ENCODE measurements at regions not wholly inside any gene's neighbourhood (a gene's known extent, or its start where the extent isn't known, plus 50 kb on each side); places are given as distances from the start of the nearest gene placed in this dataset.

DNA sequence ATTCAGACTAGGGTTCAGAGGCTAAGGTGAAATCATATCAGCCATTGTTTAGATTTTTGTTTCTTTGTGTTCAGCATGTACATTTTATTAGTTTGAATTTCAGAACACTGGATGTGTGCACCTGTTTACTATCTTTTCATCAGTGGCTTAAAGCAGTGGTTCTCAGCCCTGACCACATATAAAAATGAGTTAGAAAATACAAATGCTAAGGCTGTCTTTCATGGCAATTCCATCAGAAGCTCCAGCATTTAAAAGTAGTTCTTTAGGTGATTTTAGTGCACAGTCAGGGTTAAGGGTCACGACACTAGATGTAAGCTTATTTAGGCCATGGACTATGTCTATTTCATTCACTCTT, 213.5 kb downstream of the NECTIN3 start:
- no peak overlapping the region for H2AFZ ChIP-seq (ENCODE audit: low read length)
- no peak for TF ChIP-seq EZH2 (optimal IDR thresholded peaks at IDR 0.05; ENCODE audit: low read depth, low read length)
- no peak for TF ChIP-seq EZH2phosphoT487 (IDR thresholded peaks at IDR 0.05; ENCODE audit: low read length)
- TF ChIP-seq, protein P1, sequence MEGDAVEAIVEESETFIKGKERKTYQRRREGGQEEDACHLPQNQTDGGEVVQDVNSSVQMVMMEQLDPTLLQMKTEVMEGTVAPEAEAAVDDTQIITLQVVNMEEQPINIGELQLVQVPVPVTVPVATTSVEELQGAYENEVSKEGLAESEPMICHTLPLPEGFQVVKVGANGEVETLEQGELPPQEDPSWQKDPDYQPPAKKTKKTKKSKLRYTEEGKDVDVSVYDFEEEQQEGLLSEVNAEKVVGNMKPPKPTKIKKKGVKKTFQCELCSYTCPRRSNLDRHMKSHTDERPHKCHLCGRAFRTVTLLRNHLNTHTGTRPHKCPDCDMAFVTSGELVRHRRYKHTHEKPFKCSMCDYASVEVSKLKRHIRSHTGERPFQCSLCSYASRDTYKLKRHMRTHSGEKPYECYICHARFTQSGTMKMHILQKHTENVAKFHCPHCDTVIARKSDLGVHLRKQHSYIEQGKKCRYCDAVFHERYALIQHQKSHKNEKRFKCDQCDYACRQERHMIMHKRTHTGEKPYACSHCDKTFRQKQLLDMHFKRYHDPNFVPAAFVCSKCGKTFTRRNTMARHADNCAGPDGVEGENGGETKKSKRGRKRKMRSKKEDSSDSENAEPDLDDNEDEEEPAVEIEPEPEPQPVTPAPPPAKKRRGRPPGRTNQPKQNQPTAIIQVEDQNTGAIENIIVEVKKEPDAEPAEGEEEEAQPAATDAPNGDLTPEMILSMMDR (IDR thresholded peaks at IDR 0.05; ENCODE audit: low read length) = no peak

DNA sequence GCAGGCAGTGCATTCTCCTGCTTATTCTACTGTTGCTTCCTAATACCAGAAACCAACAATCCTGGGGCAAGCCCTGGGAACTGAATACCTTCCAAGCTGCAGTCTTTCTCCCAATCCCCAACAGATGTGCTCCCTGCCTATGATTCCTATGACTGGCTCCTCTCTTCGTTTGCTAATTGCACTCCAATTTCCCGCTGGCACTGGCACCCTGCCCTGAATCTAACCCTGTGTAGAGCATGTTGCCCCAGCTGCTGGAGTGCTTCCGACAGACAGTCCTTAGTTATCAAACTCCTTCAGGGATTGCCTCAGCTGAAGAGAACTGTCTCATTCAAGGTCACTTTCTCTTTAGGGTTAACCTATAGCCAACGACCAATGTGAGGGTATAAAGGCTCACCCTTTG, 214.1 kb downstream of the NECTIN3 start:
- Histone ChIP-seq H3K4me2 (ENCODE audit: low read depth, low read length) (no peak overlapping the region), H3K79me2 (ENCODE audit: low read length) (no peaks in the 10 kb centered on the region), H3K36me3 (replicated peaks; ENCODE audit: insufficient read depth, low read length) (no peaks in the 10 kb centered on the region), H3K9ac (ENCODE audit: low read length) (no peak overlapping the region), H3K27me3 (replicated peaks; ENCODE audit: insufficient read depth, low read length) (no peaks in the 10 kb centered on the region), H3K27ac (ENCODE audit: low read length) (no peak overlapping the region), H3K4me3 (ENCODE audit: low read length) (no peak overlapping the region), H3K9me3 (replicated peaks; ENCODE audit: insufficient read depth, low read length) (no peaks in the 10 kb centered on the region), H3K9me2 (replicated peaks; ENCODE audit: insufficient read depth, low read length) (no peaks in the 10 kb centered on the region), H3K4me1 (ENCODE audit: low read length) (no peaks in the 10 kb centered on the region), H4K20me1 (ENCODE audit: insufficient read depth, low read length) (no peaks in the 10 kb centered on the region), H3F3A (ENCODE audit: insufficient read depth, low read length) (no peaks in the 10 kb centered on the region), H2AFZ (ENCODE audit: low read length) (no peak overlapping the region)
- no peak for TF ChIP-seq EZH2 (optimal IDR thresholded peaks at IDR 0.05; ENCODE audit: low read depth, low read length)
- no peak for TF ChIP-seq EZH2phosphoT487 (IDR thresholded peaks at IDR 0.05; ENCODE audit: low read length)
- TF ChIP-seq, protein P1 (IDR thresholded peaks at IDR 0.05; ENCODE audit: low read length) = no peak
- DNase-seq = no peak

More for the DNA sequence above, 213.5 kb downstream of the NECTIN3 start:
- Histone ChIP-seq H3F3A (ENCODE audit: insufficient read depth, low read length) (no peaks in the 10 kb centered on the region), H3K27ac (ENCODE audit: low read length) (no peak overlapping the region), H3K9ac (ENCODE audit: low read length) (no peak overlapping the region), H3K4me2 (ENCODE audit: low read depth, low read length) (no peak overlapping the region), H3K4me3 (ENCODE audit: low read length) (no peak overlapping the region), H3K27me3 (replicated peaks; ENCODE audit: insufficient read depth, low read length) (no peaks in the 10 kb centered on the region), H3K9me2 (replicated peaks; ENCODE audit: insufficient read depth, low read length) (no peaks in the 10 kb centered on the region), H3K36me3 (replicated peaks; ENCODE audit: insufficient read depth, low read length) (no peaks in the 10 kb centered on the region), H3K4me1 (ENCODE audit: low read length) (no peaks in the 10 kb centered on the region), H3K9me3 (replicated peaks; ENCODE audit: insufficient read depth, low read length) (no peaks in the 10 kb centered on the region), H3K79me2 (ENCODE audit: low read length) (no peaks in the 10 kb centered on the region), H4K20me1 (ENCODE audit: insufficient read depth, low read length) (no peaks in the 10 kb centered on the region)
- DNase-seq = no peak

DNA sequence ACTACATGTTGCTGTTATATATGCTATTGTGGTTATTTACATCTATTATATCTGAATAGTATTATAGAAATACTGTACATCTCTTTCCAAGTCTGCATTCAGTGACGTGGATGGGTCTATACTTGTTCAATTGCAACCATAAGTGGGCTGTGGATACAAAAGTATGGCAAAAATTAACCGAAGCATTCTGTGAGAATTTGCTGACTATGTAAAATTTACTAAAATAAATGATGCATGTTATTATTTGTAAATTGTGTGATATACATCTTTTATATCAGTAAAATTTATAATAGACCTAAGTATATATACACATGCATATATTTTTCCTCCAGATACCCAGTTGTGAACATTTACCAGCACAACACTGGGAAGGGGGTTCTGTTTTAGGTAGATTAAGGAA, 215.1 kb downstream of the NECTIN3 start:
- H2AFZ ChIP-seq (ENCODE audit: low read length) = no peak overlapping the region
- no peaks in the 10 kb centered on the region for H3K79me2 ChIP-seq (ENCODE audit: low read length)
- H3K9me2 ChIP-seq (replicated peaks; ENCODE audit: insufficient read depth, low read length) = no peaks in the 10 kb centered on the region
- H4K20me1 ChIP-seq (ENCODE audit: insufficient read depth, low read length) = no peaks in the 10 kb centered on the region
- no peaks in the 10 kb centered on the region for H3K36me3 ChIP-seq (replicated peaks; ENCODE audit: insufficient read depth, low read length)
- DNase-seq = no peak
- H3K4me1 ChIP-seq (ENCODE audit: low read length) = no peaks in the 10 kb centered on the region
- H3K9ac ChIP-seq (ENCODE audit: low read length) = no peak overlapping the region
- H3F3A ChIP-seq (ENCODE audit: insufficient read depth, low read length) = no peaks in the 10 kb centered on the region
- H3K27ac ChIP-seq (ENCODE audit: low read length) = no peak overlapping the region
- no peaks in the 10 kb centered on the region for H3K9me3 ChIP-seq (replicated peaks; ENCODE audit: insufficient read depth, low read length)
- TF ChIP-seq EZH2phosphoT487 (IDR thresholded peaks at IDR 0.05; ENCODE audit: low read length) (no peak), EZH2 (optimal IDR thresholded peaks at IDR 0.05; ENCODE audit: low read depth, low read length) (no peak)
- TF ChIP-seq, protein P1 (IDR thresholded peaks at IDR 0.05; ENCODE audit: low read length) = no peak
- no peak overlapping the region for H3K4me2 ChIP-seq (ENCODE audit: low read depth, low read length)
- H3K4me3 ChIP-seq (ENCODE audit: low read length) = no peak overlapping the region
- H3K27me3 ChIP-seq (replicated peaks; ENCODE audit: insufficient read depth, low read length) = no peaks in the 10 kb centered on the region
